ENCODE measurements at regions not wholly inside any gene's neighbourhood (a gene's known extent, or its start where the extent isn't known, plus 50 kb on each side); places are given as distances from the start of the nearest gene placed in this dataset.

DNA sequence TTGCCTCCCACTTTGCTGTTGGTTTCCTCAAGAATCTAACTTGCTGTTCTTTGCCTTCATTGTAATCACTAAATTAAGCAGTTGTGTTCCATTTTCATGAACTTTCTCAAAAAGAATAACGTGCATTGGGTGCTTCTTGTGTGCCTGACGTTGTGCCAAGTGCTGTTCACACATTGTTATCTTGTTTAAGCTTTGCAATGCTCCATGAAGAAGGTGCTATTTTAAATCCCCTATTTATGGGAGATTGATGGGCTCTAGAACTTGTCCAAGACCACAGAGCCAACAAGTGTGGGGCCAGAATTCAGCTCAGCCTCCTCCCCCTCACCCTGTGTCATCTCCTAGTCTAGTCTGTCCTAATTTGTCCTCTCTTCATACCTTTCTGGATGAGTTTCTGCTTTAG is 199.8 kb downstream of the C1orf94 start:
- Histone ChIP-seq H3K36me3 (replicated peaks; ENCODE audit: insufficient read depth, low read depth) (no peaks in the 10 kb centered on the region), H3K4me3 (no peak overlapping the region), H3K4me2 (no peak overlapping the region), H3K27me3 (peaks cover 18% of the 10 kb centered on the region), H3K9me2 (replicated peaks; ENCODE audit: insufficient read depth) (no peaks in the 10 kb centered on the region), H3K79me2 (no peaks in the 10 kb centered on the region), H3K9me3 (ENCODE audit: low read depth) (no peaks in the 10 kb centered on the region), H3K4me1 (ENCODE audit: insufficient read depth) (no peaks in the 10 kb centered on the region), H3K27ac (no peak overlapping the region), H4K20me1 (ENCODE audit: insufficient read depth, poor library complexity, severe bottlenecking) (no peaks in the 10 kb centered on the region), H2AFZ (no peak overlapping the region)
- 41% methylated on average over 2 of the region's 2 CpGs for WGBS (ENCODE audit: low lambda C conversion rate, missing lambda C conversion rate)
- TF ChIP-seq, protein P1, sequence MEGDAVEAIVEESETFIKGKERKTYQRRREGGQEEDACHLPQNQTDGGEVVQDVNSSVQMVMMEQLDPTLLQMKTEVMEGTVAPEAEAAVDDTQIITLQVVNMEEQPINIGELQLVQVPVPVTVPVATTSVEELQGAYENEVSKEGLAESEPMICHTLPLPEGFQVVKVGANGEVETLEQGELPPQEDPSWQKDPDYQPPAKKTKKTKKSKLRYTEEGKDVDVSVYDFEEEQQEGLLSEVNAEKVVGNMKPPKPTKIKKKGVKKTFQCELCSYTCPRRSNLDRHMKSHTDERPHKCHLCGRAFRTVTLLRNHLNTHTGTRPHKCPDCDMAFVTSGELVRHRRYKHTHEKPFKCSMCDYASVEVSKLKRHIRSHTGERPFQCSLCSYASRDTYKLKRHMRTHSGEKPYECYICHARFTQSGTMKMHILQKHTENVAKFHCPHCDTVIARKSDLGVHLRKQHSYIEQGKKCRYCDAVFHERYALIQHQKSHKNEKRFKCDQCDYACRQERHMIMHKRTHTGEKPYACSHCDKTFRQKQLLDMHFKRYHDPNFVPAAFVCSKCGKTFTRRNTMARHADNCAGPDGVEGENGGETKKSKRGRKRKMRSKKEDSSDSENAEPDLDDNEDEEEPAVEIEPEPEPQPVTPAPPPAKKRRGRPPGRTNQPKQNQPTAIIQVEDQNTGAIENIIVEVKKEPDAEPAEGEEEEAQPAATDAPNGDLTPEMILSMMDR (IDR thresholded peaks at IDR 0.05; ENCODE audit: poor library complexity): no peak
- TF ChIP-seq EZH2phosphoT487 (IDR thresholded peaks at IDR 0.05; ENCODE audit: low read depth, severe bottlenecking, unreplicated experiment): no peak
- no peak for TF ChIP-seq EZH2 (IDR thresholded peaks at IDR 0.05; ENCODE audit: borderline replicate concordance)
- DNase-seq (ENCODE audit: low spot score): no peak

DNA sequence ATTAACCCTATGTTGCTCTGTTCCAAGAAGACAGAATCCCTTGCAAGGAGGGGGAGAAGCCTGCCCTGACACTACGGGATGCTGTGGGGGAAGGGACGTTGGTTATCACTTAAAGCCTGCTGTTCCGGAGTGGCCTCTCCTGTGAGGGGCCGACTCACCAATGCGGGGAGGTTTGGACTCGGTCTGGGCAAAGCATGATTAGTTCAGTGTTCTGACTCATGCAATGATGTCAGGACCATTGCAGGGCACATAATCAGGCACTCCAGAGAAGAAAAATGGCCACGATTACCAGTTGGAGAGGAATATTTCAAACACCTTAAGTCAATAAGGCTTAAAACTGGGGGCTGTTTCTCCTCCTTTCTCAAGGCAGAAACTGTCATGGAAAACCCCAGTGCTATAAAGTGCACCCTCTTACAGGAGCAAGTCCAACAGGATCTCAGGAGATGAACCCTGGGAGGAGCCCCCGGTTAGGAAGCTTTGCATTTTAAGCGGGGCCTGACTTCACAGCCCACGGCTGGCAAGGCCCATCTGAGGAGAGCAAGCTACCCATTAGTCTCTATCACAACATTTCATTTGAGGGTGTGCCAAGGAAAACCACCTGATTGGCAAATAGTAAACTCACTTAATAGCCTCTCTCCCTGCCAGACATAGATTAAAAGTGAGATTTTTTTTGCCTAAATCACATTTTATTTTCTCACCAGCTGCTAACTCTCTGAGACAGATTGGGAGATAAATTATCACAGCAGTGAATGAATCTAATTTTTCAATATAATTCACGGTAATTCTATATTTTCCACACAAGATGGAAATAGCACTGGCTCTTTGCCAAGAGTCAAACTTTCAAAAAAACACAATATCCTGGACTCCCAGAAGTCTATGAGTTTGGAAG is 202.5 kb downstream of the C1orf94 start:
- TF ChIP-seq EZH2 (IDR thresholded peaks at IDR 0.05; ENCODE audit: borderline replicate concordance): no peak

DNA sequence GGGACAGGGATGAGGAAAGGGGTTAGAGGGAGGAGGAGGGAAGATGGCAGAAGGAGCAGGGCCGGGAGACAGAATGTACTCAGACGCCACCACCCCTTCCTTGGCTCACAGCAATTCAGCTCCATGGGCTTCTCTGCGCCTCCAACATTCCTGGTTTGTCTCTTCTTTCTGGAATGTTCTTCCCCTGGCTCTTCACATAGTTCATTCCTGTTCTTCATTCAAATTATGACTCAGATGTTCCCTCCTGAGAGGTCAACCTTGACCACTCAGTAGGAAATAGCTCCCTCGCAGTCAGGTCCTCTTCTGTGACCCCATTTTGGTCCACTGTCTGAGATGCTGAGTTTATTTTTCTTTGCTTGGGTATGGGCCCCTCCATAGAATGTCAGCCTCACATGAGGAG is 203.2 kb downstream of the C1orf94 start:
- no peaks in the 10 kb centered on the region for H3K36me3 ChIP-seq (replicated peaks; ENCODE audit: insufficient read depth, low read depth)
- H3K9me2 ChIP-seq (replicated peaks; ENCODE audit: insufficient read depth): no peaks in the 10 kb centered on the region
- DNase-seq (ENCODE audit: low spot score): no peak
- no peaks in the 10 kb centered on the region for H3K9me3 ChIP-seq (ENCODE audit: low read depth)
- H3K4me3 ChIP-seq: no peak overlapping the region
- H3K27me3 ChIP-seq: peaks cover 18% of the 10 kb centered on the region
- TF ChIP-seq, protein P1 (IDR thresholded peaks at IDR 0.05; ENCODE audit: poor library complexity): no peak
- TF ChIP-seq EZH2 (IDR thresholded peaks at IDR 0.05; ENCODE audit: borderline replicate concordance) (no peak), EZH2phosphoT487 (IDR thresholded peaks at IDR 0.05; ENCODE audit: low read depth, severe bottlenecking, unreplicated experiment) (no peak)
- no peaks in the 10 kb centered on the region for H4K20me1 ChIP-seq (ENCODE audit: insufficient read depth, poor library complexity, severe bottlenecking)
- no peaks in the 10 kb centered on the region for H3K79me2 ChIP-seq
- 90% methylated on average over 4 of the region's 4 CpGs for WGBS (ENCODE audit: low lambda C conversion rate, missing lambda C conversion rate)
- no peak overlapping the region for H3K4me2 ChIP-seq
- H2AFZ ChIP-seq: no peak overlapping the region
- no peaks in the 10 kb centered on the region for H3K4me1 ChIP-seq (ENCODE audit: insufficient read depth)
- no peak overlapping the region for H3K27ac ChIP-seq

More for the DNA sequence above, 202.5 kb downstream of the C1orf94 start:
- H3K27ac ChIP-seq: no peak overlapping the region
- H3K9me3 ChIP-seq (ENCODE audit: low read depth): no peaks in the 10 kb centered on the region
- H3K79me2 ChIP-seq: no peaks in the 10 kb centered on the region
- peak; percentile 30 for DNase-seq (ENCODE audit: low spot score)
- peaks cover 18% of the 10 kb centered on the region for H3K27me3 ChIP-seq
- H3K4me1 ChIP-seq (ENCODE audit: insufficient read depth): no peaks in the 10 kb centered on the region
- no peaks in the 10 kb centered on the region for H4K20me1 ChIP-seq (ENCODE audit: insufficient read depth, poor library complexity, severe bottlenecking)
- 49% methylated on average over 11 of the region's 11 CpGs for whole genome bisulfite sequencing (ENCODE audit: low lambda C conversion rate, missing lambda C conversion rate)
- no peak overlapping the region for H3K4me3 ChIP-seq
- H3K9me2 ChIP-seq (replicated peaks; ENCODE audit: insufficient read depth): no peaks in the 10 kb centered on the region
- H3K4me2 ChIP-seq: no peak overlapping the region
- no peak overlapping the region for H2AFZ ChIP-seq
- no peaks in the 10 kb centered on the region for H3K36me3 ChIP-seq (replicated peaks; ENCODE audit: insufficient read depth, low read depth)

DNA sequence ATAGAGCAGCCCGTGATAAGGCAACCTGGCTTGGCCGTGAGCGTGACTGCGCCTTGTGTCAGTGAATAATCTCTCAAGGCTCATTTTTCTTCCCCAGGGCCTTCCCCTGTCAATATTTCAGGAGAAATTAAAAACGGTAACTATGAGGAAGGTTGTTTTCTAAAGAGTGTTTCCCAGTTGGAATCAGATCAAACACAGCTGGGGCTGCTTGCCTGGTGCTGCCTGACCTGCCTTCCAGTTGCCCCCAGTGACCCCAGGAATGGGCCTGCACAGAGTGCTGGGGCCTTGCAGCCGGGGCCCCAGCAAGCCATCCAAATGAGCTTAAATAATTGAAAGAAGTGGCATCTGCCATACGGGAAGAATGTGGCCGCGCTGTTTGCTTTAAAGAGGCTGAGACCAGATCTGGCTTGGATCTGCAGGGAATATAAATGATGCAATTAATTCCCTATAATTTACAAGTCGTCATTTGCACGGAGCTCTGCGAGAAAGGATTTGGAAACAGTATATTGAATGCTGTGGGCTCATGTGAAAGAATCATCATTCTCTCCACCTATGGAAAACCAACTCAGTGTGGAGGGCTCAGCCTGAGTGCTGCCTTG is 203.9 kb downstream of the C1orf94 start:
- no peaks in the 10 kb centered on the region for H3K9me2 ChIP-seq (replicated peaks; ENCODE audit: insufficient read depth)
- no peaks in the 10 kb centered on the region for H3K79me2 ChIP-seq
- no peaks in the 10 kb centered on the region for H3K4me1 ChIP-seq (ENCODE audit: insufficient read depth)
- no peak for DNase-seq (ENCODE audit: low spot score)
- no peak for TF ChIP-seq EZH2phosphoT487 (IDR thresholded peaks at IDR 0.05; ENCODE audit: low read depth, severe bottlenecking, unreplicated experiment)
- TF ChIP-seq, protein P1 (IDR thresholded peaks at IDR 0.05; ENCODE audit: poor library complexity): no peak
- TF ChIP-seq EZH2 (IDR thresholded peaks at IDR 0.05; ENCODE audit: borderline replicate concordance): no peak
- H3K27ac ChIP-seq: no peak overlapping the region
- no peaks in the 10 kb centered on the region for H4K20me1 ChIP-seq (ENCODE audit: insufficient read depth, poor library complexity, severe bottlenecking)
- H3K36me3 ChIP-seq (replicated peaks; ENCODE audit: insufficient read depth, low read depth): no peaks in the 10 kb centered on the region
- no peaks in the 10 kb centered on the region for H3K9me3 ChIP-seq (ENCODE audit: low read depth)
- H3K27me3 ChIP-seq: peaks cover 15% of the 10 kb centered on the region
- no peak overlapping the region for H3K4me2 ChIP-seq
- no peak overlapping the region for H3K4me3 ChIP-seq
- WGBS (ENCODE audit: low lambda C conversion rate, missing lambda C conversion rate): 87% methylated on average over 12 of the region's 12 CpGs
- no peak overlapping the region for H2AFZ ChIP-seq

Measured in hepatocyte (in vitro differentiated cells).